ENCODE measurements at regions not wholly inside any gene's neighbourhood (a gene's known extent, or its start where the extent isn't known, plus 50 kb on each side); places are given as distances from the start of the nearest gene placed in this dataset.
"Not testable (repeated sequence)": the region's sequence is repeated elsewhere in the genome, so short reads cannot be mapped to it uniquely, and the experiment has no call there.

- Mint-ChIP-seq H3K4me1 (ENCODE audit: low read depth, unreplicated experiment) (peaks cover 2% of the 10 kb centered on the region), H3K27me3 (ENCODE audit: unreplicated experiment) (no peaks in the 10 kb centered on the region), H3K27ac (ENCODE audit: unreplicated experiment) (no peak overlapping the region), H3K36me3 (ENCODE audit: unreplicated experiment) (no peaks in the 10 kb centered on the region), H3K4me3 (ENCODE audit: unreplicated experiment) (no peak overlapping the region), H3K9me3 (ENCODE audit: unreplicated experiment) (peaks cover 13% of the 10 kb centered on the region)
- TF ChIP-seq, protein P1, sequence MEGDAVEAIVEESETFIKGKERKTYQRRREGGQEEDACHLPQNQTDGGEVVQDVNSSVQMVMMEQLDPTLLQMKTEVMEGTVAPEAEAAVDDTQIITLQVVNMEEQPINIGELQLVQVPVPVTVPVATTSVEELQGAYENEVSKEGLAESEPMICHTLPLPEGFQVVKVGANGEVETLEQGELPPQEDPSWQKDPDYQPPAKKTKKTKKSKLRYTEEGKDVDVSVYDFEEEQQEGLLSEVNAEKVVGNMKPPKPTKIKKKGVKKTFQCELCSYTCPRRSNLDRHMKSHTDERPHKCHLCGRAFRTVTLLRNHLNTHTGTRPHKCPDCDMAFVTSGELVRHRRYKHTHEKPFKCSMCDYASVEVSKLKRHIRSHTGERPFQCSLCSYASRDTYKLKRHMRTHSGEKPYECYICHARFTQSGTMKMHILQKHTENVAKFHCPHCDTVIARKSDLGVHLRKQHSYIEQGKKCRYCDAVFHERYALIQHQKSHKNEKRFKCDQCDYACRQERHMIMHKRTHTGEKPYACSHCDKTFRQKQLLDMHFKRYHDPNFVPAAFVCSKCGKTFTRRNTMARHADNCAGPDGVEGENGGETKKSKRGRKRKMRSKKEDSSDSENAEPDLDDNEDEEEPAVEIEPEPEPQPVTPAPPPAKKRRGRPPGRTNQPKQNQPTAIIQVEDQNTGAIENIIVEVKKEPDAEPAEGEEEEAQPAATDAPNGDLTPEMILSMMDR (IDR thresholded peaks at IDR 0.05; ENCODE audit: partially characterized antibody, unreplicated experiment): no peak
- no peak for DNase-seq
Observed at GRCh38 chr7:68088879-68089278, 1092.2 kb downstream of the TYW1 start.

DNA sequence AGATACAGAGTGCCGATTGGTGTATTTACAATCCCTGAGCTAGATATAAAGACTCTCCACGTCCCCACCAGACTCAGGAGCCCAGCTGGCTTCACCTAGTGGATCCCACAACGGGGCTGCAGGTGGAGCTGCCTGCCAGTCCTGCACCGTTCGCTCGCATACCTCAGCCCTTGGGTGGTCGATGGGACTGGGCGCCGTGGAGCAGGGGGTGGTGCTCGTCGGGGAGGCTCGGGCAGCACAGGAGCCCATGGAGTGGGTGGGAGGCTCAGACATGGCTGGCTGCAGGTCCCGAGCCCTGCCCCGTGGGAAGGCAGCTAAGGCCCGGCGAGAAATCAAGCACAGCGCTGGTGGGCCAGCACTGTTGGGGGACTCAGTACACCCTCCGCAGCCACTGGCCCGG is 1093.6 kb downstream of the TYW1 start:
- not testable (repeated sequence) for H3K36me3 Mint-ChIP-seq (ENCODE audit: unreplicated experiment); H3K9me3 Mint-ChIP-seq (ENCODE audit: unreplicated experiment); DNase-seq; H3K27ac Mint-ChIP-seq (ENCODE audit: unreplicated experiment); H3K27me3 Mint-ChIP-seq (ENCODE audit: unreplicated experiment); H3K4me3 Mint-ChIP-seq (ENCODE audit: unreplicated experiment); H3K4me1 Mint-ChIP-seq (ENCODE audit: low read depth, unreplicated experiment)

- Mint-ChIP-seq H3K27me3 (ENCODE audit: unreplicated experiment) (peaks cover 2% of the 10 kb centered on the region), H3K27ac (ENCODE audit: unreplicated experiment) (no peak overlapping the region), H3K4me3 (ENCODE audit: unreplicated experiment) (no peak overlapping the region), H3K4me1 (ENCODE audit: low read depth, unreplicated experiment) (peaks cover 3% of the 10 kb centered on the region), H3K36me3 (ENCODE audit: unreplicated experiment) (no peaks in the 10 kb centered on the region), H3K9me3 (ENCODE audit: unreplicated experiment) (no peaks in the 10 kb centered on the region)
- DNase-seq: no peak
- TF ChIP-seq, protein P1 (IDR thresholded peaks at IDR 0.05; ENCODE audit: partially characterized antibody, unreplicated experiment): no peak
Observed at GRCh38 chr7:68103319-68103718, 1106.7 kb downstream of the TYW1 start.

DNA sequence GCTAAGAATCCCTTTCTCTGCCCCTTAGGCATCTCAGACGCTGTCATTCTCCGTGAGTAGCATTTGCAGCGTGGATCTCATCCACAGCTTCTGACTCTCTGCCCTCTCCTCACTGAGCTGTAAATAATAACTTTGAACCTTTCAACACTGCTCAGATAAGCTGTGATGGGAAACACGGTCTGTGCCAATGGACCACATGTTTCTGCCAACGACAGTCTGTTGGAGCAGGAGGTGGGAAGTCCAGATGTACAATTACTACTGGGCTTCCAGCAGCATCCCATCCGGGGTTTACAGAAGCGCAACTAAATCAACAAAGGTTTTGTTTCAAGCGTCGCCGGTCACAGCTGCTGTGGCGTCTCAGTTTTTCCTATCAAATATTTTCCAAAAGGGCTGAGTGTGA is 1110.6 kb downstream of the TYW1 start:
- DNase-seq: no peak
- TF ChIP-seq, protein P1 (IDR thresholded peaks at IDR 0.05; ENCODE audit: partially characterized antibody, unreplicated experiment): no peak
- Mint-ChIP-seq H3K4me1 (ENCODE audit: low read depth, unreplicated experiment) (peaks cover 3% of the 10 kb centered on the region), H3K9me3 (ENCODE audit: unreplicated experiment) (no peaks in the 10 kb centered on the region), H3K36me3 (ENCODE audit: unreplicated experiment) (no peaks in the 10 kb centered on the region), H3K27ac (ENCODE audit: unreplicated experiment) (no peak overlapping the region), H3K27me3 (ENCODE audit: unreplicated experiment) (peaks cover 2% of the 10 kb centered on the region), H3K4me3 (ENCODE audit: unreplicated experiment) (no peak overlapping the region)

- DNase-seq: no peak
- Mint-ChIP-seq H3K27ac (ENCODE audit: unreplicated experiment) (no peak overlapping the region), H3K27me3 (ENCODE audit: unreplicated experiment) (peaks cover 2% of the 10 kb centered on the region), H3K36me3 (ENCODE audit: unreplicated experiment) (no peaks in the 10 kb centered on the region), H3K4me1 (ENCODE audit: low read depth, unreplicated experiment) (peaks cover 3% of the 10 kb centered on the region), H3K4me3 (ENCODE audit: unreplicated experiment) (no peak overlapping the region), H3K9me3 (ENCODE audit: unreplicated experiment) (no peaks in the 10 kb centered on the region)
- TF ChIP-seq, protein P1 (IDR thresholded peaks at IDR 0.05; ENCODE audit: partially characterized antibody, unreplicated experiment): no peak
Observed at GRCh38 chr7:68107968-68108367, 1111.3 kb downstream of the TYW1 start.

GRCh38 chr7:68109299-68109698 is 1112.7 kb downstream of the TYW1 start:
- Mint-ChIP-seq H3K27me3 (ENCODE audit: unreplicated experiment) (peaks cover 2% of the 10 kb centered on the region), H3K36me3 (ENCODE audit: unreplicated experiment) (no peaks in the 10 kb centered on the region), H3K27ac (ENCODE audit: unreplicated experiment) (no peak overlapping the region), H3K4me1 (ENCODE audit: low read depth, unreplicated experiment) (peaks cover 3% of the 10 kb centered on the region), H3K4me3 (ENCODE audit: unreplicated experiment) (no peak overlapping the region), H3K9me3 (ENCODE audit: unreplicated experiment) (no peaks in the 10 kb centered on the region)
- TF ChIP-seq, protein P1 (IDR thresholded peaks at IDR 0.05; ENCODE audit: partially characterized antibody, unreplicated experiment): no peak
- DNase-seq: no peak
